Fibroblast of gingiva (primary cell): ENCODE measurements at regions not wholly inside any gene's neighbourhood (a gene's known extent, or its start where the extent isn't known, plus 50 kb on each side); places are given as distances from the start of the nearest gene placed in this dataset.
A peak's percentile ranks its signal among the peaks of the same experiment; 100 is the strongest.
"Not testable (repeated sequence)": the region's sequence is repeated elsewhere in the genome, so short reads cannot be mapped to it uniquely, and the experiment has no call there.

Experiments used
- DNase-seq: peaks from one replicate; pipeline ENCODE4 v3.0.0-alpha.2; 2011; ENCODE audit warnings: low read depth

DNA sequence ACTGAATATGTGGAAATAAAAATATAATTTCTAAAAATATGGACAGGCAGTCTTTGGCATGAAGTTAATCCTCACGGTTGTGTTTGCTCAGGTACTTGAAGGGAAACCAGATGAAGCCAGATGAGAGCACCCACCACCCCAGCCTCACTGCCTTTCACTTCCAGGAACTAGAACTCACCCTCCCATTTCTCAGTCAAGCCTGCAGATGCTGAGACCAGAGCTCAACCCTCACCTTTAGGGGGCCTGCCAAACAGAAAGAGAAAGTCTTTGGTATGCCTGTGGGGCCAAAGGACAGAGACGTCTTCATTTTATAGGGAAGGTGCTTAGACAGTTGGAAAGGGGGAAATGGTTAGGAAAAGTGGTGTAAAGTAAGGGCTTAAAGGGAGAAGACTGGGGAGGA lies 252.8 kb upstream of the PLET1 start:
- DNase-seq, result no peak

DNA sequence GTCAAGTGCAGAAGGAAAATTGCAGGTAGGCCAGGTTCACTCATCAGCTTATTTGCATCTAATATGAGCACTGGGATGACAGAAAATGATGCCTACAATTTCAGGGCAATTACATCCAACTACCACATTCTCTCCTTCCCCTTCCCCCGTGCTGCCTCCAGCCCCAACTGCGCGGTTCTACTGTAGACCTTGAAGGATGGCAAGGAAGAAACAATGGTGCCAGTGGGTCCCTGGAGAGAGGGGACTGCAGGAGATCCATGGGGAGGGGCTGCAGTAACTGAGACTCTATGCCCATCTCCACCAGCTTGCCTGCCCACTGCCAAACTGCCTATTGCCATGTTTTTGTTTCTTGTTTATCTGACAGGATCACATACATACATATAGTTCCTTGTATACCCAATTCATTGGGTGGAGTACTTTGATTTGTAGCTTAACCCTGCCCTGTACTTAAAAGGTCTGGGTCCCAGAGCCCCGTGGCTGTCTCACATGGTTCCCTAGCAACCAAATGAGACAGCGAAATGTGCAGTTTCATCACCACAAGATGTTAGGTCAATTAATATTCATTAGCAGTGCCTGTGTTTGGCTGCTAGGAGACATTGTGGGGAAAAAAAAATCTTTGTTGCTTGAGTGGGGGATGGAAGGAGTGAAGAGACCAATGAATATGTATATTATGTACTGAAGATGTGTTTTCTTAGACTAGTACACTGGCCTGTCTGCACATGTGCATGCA lies 253.5 kb upstream of the PLET1 start:
- DNase-seq, result no peak

- no peak for DNase-seq
Observed at GRCh38 chr11:112516261-112516660, 255.6 kb upstream of the PLET1 start.

- DNase-seq, result no peak
Observed at GRCh38 chr11:112516755-112517154, 256.1 kb upstream of the PLET1 start.

GRCh38 chr11:112518371-112518770 lies 257.7 kb upstream of the PLET1 start:
- no peak for DNase-seq

DNA sequence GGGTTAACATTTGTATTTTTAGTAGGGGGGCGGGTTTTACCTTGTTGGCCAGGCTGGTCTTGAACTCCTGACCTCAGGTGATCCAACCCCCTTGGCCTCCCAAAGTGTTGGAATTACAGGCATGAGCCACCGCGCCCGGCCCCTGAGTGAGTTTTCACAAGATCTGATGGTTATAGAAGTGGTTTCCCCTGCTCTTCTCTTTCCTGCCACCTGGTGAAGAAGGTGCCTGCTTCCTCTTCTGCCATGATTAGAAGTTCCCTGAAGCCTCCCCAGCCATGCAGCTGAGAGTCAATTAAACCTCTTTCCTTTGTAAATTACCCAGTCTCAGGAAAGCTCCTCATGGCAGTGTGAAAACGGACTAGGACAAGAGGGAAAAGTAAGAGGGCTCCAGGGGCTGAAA lies 259.1 kb upstream of the PLET1 start:
- no peak for DNase-seq

DNA sequence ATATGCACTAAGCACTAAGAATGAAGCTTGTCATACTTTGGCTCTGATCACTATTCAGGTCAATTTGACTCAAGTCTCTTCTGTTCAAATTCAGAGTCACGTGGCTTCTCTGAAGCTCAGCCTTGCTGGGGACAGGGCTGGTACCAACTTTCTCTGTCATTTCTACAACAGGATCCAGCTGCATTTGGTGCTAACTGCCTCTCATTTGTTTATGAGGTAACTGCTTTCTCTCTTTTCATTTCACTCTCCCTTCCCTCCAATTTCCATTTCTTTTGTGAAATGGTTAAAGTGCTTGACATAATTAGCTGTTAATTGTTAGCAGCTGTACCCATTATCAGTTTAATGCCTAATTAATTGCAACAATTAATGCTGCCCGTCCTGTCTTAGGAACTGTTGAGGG lies 259.7 kb upstream of the PLET1 start:
- DNase-seq, result no peak

DNA sequence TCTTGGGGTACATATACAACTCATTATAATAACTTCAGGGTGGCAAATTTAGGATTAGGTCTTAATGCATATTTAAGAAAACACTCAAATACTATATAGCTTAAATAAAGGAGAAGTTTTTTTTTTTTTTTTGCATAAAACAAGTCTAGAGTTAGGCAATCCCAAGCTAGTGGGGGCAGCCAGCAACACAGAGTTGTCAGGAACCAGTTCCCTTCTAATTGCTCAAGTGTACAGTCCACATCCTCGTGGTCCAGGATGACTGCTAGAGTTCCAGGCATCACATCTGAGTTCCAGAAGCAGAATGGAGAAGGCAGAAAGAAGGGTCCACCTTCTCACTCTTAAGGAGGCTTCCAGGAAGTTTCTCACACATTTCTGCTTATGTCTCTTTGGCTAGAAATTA lies 261.9 kb upstream of the PLET1 start:
- DNase-seq, result no peak

GRCh38 chr11:112523031-112523430 lies 262.4 kb upstream of the PLET1 start:
- no peak for DNase-seq

DNA sequence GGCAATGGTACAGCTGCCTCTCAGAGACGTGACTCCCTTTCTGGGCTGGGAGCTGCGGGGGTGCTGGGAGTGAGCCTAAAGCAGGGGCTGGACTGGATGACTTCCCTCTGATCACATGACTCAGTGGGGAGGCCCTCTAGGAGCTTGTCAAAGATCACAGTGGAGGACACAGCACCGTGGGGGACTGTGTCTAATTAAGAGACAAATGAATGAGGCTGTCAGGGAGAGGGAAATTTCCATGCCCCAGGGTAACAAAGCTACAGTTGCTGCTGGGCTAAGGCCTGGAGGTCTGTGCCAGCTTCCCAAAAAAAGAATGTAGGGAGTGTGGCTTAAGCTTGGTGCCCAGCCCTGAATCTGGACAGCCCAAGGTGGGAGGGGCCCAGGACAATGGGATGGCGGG lies 262.8 kb upstream of the PLET1 start:
- DNase-seq, result peak; percentile 20

DNA sequence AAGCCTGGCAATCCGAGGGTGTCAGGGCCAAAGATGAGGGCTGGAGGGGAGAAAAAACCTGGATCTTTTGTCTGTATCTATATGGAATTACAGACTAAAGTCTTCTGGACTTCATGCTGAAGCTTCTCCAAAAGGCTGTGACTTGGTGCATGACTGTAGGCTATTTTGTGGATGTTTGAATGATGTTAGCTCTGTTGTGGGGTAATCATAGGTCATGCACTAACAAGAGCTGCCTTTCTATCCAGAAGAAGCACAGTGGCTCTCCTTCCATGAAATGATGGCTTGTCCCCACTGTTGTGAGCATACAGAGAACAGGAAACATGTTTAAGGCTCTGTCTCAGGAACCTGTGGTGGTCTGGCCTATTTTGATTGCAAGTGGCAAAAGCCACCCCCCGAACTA lies 263.3 kb upstream of the PLET1 start:
- no peak for DNase-seq

DNA sequence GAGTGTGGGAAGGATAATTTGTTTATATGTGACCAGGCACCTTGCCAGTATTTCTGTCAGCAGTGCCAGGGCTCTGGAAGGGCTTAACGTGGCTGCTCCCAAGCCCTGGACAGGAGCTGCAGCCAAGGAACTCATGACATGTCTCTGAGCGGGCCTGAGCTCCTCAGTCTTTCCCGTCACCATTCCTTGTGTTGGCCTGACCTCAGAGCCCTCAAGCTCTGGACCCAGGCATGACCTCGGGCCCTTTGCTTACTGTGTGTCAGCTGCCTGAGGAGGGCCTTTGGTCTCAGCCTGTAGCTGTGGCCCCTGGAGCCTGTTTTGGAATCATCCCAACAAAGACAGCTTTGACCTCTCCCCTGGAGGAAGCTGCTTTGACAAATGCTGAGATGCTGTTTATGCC lies 264.1 kb upstream of the PLET1 start:
- no peak for DNase-seq

- DNase-seq, result peak; percentile 73
Observed at GRCh38 chr11:112525270-112525669, 264.6 kb upstream of the PLET1 start.

DNA sequence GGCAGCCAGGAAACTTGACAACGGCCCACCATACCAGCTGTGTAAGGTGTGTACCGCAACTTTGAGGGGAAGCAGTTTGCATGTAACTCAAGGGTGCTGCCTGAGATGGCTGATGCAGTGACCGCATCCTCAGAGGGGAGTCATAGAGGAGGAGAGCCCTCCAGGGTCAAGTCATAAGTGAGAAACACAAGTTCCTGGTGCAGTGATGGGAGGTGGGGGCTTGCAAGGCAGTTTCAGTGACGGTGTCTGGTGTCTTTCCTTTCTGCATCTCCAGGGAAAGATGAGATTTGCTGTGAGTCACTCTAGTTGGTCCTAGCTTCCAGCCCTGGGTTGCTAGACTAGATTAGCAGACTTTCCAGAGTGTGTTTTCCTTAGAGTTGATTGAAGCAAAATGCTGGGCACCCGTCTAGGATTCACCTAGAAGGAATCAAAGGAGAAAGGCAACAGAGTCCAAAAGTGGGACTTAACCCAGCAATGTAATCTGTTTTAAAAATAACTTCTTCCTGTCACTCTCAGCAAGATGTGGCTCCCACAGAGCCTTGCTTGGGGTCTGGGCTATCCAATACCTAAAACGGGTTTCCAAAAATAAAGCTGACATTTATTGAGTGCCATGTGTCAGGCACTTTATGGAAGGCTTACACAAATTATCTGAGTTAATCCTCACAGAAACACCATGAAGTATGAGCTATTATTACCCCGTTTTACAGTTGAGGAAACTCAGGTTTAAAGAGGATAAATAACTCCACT lies 265.4 kb upstream of the PLET1 start:
- DNase-seq, result no peak

- no peak for DNase-seq
Observed at GRCh38 chr11:112526699-112527416, 266.2 kb upstream of the PLET1 start.

GRCh38 chr11:112529071-112529470 lies 268.4 kb upstream of the PLET1 start:
- no peak for DNase-seq

DNA sequence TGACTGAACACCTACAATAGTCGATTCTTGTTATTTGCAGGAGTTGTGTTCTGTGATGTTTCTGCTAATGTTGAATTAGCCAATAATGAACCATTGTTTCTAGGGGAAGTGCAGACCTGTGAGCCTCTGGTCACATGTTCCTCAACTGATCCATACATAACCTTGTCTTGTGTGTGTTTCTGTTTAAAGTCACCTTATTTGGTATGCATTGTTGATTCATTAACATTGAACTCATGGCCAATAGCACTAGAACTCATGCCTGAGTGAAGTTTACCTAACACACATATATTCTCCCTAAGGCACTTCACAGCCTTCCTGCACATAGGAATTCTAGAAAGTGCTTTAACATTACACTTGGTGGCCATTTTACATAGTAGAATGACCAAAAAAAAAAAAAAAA lies 271.8 kb upstream of the PLET1 start:
- no peak for DNase-seq

DNA sequence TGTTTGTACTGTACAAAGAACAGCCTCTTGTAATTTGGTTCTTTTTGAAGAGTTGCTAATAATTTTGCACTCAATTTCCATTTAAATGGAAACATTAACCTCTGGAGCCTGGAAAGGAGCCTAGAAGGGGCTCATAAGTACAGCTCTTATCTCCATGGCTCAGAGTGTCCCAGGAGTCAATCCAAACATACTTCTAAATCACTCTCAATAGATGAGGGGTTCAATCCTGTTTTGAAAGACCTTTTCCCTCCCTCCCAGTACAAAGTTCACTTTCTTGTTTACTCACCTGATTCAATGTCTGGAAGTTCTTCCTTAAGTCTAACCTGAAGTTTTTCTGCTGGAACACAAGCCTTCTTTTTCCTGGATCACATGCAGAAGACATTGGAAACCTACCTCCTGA lies 273.0 kb upstream of the PLET1 start:
- DNase-seq, result no peak

DNA sequence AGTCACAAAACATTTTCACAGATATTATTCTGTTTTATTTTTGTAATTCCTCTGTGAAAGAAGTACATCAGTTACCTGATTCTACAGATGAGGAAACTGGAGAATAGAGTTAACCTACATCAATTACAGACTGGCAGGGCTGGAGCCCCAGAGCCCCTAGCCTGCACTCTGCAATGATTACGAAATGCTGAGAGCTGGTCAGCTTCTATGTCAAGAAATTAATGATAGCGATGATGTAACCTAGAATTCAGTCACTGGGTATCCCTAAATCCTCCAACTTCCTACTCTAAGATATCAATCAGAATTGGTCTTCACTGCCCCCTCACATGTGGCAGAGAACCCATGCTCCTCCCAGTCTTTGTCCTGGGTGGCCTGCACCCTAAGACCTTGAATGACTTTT lies 273.5 kb upstream of the PLET1 start:
- DNase-seq, result no peak

DNA sequence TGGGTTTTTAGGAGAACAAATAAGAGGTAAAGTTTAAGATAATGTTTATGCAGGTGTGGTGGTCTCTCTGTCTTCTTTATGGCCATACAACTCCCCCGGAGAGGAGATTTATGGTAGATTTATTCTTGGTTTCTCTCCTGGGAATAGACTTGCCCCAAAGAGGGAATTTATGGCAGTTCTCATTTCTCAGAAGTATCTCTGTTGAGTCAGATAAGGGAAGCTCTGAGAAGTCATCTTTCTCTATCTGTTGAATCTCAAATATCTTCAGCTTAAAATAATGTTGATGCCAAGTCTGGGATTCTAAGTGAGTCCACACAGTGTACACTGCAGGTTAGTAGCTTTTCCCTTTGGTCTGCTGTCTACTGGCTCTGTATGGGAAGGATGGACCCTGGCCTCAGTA lies 276.4 kb upstream of the PLET1 start:
- no peak for DNase-seq

DNA sequence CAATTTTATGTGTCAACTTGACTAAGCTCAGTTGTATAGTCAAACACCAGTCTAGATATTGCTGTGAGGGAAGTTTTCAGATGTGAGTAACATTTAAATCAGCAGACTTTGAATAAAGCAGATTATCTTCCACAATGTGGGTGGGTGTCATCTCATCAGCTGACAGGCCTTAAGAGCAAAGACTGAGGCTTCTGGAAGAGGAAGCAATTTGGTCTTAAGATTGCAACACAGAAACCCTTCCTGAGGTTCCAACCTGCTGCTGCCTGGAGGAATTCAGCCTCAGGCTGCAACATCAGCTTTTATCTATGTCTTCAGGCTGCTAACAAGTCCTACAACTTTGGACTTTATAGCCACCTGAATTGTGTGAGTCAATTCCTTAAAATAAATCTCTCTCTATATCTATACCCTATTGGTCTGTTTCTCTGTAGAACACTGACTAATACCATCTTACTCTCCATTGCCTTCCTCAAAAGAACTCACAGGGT lies 277.2 kb upstream of the PLET1 start:
- no peak for DNase-seq

DNA sequence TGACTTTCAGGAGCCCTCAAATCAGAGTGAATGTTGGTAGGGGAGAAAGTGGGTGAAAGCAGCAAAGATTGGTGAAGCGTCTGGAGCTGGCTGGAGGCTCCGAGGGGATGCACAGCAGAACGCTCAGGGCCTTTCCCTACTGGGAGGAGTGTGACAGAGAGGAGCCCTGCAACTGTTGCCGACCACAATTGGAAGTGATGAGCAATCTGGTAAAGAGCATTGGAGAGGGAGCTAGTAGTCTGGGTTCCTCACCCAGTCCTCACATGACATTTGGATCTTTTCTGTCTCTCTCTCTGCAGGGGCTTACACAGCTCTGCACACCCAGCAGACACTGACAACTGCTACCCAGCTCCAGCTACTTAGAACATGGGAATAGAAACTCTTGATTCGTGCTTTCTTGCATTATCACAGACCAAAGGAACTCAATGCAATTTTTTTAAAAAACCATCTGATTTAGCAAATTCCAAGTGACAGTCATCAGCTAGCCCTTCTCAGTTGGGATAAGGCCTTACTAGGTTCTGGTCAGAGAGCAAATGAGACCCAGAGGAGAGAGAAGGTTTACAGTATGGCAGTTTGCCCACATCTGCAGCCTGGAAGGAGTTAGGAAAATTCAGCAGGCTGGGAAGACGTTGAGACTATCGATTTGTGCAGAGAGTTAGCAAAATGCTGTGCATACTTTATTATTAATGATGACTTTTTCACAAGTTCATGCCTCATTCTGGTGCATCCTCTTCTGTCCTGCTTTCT lies 278.0 kb upstream of the PLET1 start:
- DNase-seq, result no peak

DNA sequence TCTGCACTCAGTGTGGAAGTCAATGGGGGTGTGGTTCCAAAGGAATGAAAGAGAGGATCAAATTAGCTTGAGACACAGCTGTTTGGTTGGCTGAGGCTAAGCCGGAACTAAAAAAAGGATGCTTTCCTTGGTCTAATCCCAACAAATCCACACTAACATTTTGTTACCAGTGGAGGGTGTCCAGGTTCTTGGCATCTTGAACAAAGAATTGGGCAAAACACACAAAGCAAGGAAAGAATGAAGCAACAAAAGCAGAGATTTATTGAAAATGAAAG lies 278.6 kb upstream of the PLET1 start:
- DNase-seq, result not testable (repeated sequence)
